GM21737 (cell line): ENCODE measurements at regions not wholly inside any gene's neighbourhood (a gene's known extent, or its start where the extent isn't known, plus 50 kb on each side); places are given as distances from the start of the nearest gene placed in this dataset.
"Not testable (repeated sequence)": the region's sequence is repeated elsewhere in the genome, so short reads cannot be mapped to it uniquely, and the experiment has no call there.

Experiments used
- ATAC-seq: cut with Tn5 transposase; IDR thresholded peaks from one replicate; pipeline ENCODE4 v1.9.1; 2021; ENCODE audit warnings: mild to moderate bottlenecking, moderate library complexity; ENCODE audit not compliant: unreplicated experiment

DNA sequence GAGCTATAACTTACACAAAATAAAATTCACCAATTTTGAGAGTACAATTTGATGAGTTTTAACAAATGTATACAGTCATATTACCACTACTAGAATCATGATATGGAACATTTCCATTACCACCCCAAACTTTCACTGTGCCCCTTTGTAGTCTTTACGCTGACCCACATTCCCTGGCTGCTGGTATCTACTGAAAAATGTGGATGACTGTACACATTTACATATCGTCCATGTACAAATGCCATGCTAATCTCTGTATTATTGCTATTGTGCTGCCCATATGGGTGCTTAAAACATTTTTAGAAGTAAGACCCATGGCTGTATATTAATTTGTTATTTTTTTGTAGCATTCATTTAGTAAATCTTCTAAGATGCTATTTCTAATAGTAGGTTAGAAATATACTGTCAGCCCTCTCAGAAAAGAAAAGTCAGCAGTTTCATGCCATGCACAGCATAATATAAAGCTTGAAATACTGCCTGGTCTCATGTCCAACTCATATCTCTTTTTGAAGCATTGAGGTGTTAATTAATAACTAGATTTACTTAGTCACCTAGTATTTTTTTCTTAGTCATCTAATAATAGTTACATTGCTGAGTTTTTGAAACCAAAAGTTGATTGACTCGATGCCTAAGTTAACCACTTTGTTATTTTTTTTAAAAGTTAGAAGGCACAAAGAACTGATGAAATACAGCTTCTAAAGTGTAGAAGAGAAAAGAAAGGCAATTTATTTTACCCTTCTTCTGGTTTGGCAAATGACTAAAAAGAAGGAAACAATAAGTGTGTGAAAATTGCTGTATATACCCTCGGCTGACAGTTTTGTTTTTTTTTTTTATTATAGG lies 188.3 kb upstream of the MEF2C start:
- peak; percentile 77 for ATAC-seq

DNA sequence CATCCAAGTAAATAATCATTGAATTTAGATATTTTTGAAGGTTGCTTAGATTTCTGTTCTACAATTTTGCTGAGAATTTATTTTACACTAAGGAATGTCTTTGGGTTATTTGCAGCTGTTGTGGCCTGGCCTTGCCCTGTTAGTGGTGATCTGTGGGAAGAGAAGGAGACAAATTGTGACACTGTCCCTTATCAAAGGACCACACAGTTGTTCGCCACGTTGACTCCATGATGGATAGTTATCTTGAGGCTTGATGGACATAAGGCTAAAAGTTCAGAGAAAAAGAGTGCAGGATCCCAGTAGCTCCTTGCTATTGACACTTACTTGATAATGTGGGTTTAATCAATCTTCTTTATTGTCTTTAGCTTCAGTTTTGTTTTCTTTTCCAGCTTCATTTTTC lies 186.6 kb upstream of the MEF2C start:
- no peak for ATAC-seq

DNA sequence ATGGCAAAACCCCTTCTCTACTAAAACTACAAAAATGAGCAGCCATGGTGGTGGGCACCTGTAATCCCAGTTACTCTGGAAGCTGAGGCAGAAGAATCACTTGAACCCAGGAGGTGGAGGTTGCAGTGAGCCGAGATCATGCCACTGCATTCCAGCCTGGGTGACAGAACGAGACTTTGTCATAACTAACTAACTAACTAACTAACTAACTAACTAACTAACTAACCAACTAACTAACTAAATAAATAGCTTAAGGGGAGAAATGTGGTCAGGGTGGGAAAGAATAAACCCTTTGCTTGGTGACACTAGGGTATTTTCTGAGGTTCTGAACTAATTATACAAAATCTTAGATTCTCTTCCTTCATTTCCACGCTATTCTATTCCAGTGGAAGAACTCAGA lies 184.4 kb upstream of the MEF2C start:
- no peak for ATAC-seq

DNA sequence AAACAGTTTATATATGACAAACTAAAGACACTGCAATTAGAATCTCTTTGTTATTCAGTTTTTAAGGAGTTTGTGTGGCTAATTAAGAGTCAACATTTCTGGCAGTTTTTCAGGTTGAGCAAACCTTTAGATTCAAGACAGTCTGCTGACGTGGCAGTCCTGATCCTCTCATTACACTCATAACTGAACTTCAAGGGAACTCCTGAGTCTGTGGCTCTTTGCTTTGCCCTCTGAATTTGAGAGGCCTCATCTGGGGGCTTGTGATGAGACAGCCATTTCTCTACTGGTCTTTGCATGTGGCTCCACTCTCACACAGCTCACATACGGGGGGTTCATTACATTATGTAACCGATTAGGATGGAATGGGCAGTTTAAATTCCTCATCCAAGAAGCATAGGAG lies 182.9 kb upstream of the MEF2C start:
- ATAC-seq = no peak

DNA sequence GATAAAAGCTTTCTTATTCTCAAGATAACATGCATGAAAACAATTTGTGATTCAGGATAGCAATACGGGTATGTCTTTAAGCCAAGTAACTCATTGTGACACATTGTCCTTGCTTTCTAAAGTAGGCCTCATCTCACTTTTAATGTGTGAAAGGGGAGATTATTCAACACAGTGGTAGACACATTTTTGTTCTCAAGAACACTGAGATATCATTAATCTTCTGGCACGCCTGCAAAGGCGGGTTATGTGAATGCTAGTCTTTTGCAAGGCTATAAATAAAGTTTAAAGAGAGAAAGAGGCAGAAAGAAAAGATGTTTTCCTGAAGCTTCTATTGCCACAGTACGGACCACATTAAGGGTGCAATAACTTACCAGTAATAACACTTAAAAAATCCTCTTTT lies 181.8 kb upstream of the MEF2C start:
- ATAC-seq = no peak

DNA sequence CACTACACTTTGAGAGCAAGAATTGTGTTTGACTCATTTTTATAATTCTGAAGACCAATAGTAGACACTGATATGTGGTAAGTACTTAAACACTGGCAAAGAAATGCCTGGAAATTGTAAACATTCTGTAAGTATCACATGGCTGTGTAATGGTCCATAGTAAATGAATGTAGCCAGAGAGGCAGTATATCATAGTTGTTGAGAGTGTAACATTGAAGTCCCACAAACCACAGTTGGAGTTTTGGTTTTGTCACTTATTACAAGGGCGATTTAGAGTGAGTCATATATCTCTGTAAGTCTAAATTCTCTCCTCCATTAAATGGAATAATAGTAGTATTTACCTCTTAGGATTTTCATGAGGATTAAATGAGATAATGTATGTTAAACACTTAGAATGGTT lies 181.1 kb upstream of the MEF2C start:
- ATAC-seq = no peak

DNA sequence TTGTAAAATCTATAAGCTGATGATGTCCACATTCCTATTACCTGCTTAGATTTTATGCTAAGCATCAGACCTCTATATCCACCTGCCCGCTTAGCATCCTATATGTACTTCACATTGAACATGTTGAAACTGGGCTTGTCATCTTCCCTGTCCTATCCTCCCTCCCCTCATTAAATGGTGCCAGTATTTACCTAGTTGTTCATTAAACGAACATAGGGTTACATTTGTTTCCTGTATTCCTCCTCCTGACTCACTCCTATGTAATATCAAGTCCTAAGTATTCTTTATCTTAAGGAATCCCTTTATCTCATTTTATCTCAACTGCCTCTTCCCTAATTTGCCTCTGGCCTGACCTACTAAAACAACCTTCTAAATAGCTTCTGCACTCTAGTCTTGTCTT lies 177.8 kb upstream of the MEF2C start:
- no peak for ATAC-seq

DNA sequence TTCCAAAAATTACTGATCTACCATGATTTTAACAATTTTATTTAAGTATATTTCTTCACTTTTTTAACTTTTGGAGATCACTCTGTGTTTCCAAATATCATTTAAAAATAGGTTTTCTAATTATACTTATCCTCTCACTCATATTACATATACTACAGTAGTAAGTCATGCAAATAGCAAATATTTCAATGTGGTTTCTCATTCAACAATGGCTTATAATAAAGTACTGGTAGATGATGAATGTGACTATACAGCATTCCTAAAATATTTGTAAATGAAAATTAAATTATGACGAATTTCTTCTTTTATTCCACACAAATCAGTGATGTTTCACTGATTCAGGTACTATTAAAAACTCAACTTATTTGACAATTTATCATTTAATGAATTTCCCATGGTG lies 176.3 kb upstream of the MEF2C start:
- no peak for ATAC-seq

DNA sequence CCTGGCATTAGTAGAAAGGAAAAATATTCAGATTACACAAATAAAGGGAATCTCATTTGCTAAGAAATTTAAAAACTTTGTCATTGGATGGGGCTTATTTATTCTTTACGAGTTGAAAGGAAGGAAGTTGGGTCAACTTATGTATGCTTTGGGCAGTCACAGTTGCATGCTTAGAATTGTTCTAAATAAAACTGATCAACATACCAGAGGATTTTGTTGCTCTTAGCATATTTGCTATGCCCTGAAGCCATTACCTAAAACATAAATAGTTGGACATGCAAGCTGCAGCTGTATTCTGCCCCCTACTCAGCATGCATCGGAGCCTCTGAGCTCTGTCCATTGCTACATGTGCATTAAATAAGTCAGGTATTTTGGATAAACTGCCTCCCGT lies 172.7 kb upstream of the MEF2C start:
- no peak for ATAC-seq

DNA sequence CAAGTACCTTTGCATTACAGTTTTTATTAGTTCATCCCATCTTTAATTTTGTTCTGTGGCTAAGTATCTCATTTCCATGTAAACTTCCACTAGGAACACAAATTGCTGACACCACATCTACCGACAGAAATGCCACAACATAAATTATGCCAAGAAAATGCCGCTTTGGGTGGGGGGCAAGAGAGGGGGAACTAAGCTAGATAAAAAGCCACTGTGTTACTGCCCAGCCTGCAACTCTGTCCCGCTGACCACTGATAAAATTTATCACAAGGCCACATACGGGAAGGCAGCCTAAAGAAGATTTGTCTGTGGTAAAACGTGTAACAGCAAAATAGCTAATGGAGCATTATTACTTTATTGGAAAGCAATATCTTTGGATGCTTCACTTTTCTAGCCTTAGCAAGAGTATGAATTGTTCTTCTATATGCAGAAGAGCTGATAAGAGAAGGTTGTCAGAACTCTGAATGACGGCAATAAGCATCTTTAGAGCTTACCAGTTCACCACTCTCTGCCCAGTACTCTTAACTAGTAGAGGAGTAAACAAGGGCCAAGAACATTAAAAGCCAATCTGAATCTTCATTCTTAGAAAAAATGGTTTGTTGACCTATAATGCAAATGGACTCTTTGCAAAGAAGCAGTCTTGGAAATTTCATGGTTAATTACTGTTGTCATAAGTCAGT lies 172.2 kb upstream of the MEF2C start:
- no peak for ATAC-seq

DNA sequence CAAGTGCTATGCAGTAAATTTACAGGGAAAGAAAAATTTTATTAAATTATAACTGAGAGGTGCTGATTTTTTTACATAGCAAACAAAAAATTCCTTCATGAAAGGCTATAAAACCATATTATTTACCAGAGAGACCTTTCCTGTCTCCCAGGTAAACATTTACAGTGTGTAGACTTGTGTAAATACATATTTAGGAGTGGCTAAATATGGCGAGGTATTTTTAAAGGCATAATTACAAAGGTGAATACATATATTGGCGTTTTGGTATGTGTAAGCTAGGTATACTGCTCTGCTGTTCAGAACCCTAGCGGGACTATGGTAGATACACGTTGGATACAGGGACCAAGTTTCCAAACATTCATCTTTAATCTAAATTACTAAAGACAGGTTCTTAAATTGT lies 170.6 kb upstream of the MEF2C start:
- ATAC-seq = no peak

DNA sequence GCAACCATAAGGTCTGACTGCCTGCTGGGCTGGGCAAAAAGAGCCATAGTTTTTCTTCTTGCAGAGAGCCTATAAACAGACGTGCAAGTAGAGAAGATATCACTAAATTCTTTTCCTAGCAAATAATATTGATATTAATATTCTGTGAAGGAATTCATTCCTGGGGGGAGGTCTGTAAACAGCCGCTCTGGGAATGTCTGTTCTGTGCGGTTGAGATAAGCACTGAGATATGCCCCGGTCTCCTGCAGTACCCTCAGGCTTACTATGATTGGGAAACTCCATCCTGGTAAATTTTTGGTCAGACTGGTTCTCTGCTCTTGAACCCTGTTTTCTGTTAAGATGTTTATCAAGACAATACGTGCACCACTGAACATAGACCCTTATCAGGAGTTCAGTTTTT lies 167.1 kb upstream of the MEF2C start:
- not testable (repeated sequence) for ATAC-seq

DNA sequence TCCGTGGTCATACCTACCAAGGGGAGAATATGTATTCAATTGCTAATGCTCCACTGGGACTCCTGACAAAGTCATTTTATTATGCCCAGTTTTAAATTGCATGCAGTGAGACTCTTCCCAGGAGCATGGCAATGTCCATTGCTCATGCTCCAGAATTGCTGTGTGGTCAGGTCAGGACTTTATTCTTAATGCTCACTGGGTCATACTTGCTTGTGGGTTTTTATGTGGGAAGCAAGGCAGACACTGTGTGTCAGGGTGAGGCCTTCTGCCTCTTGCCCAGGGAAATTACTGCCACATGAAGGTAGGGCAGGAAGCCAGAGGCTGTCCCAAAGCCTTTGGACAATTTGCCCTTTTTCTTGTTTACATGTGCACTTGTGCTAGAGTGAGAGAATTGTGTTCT lies 164.6 kb upstream of the MEF2C start:
- no peak for ATAC-seq

DNA sequence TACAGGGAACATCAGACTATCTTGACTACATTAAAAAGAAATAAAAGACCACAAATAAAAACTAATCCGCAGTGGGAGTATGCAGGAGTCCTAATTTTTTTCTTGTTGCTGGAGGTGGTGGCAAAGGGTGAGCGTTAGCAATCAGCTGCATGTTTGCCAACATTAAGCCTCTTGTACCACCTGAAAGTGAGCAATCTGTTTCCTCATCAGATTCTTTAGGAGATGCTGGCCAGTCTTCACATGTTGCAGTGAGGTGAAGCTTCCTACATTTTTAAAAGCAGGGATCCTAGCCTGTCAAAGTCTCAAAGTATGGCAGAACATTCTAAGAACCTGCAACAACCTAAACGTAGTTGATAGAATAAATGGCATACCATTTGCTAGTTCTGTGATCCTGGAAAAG lies 162.2 kb upstream of the MEF2C start:
- ATAC-seq = no peak

DNA sequence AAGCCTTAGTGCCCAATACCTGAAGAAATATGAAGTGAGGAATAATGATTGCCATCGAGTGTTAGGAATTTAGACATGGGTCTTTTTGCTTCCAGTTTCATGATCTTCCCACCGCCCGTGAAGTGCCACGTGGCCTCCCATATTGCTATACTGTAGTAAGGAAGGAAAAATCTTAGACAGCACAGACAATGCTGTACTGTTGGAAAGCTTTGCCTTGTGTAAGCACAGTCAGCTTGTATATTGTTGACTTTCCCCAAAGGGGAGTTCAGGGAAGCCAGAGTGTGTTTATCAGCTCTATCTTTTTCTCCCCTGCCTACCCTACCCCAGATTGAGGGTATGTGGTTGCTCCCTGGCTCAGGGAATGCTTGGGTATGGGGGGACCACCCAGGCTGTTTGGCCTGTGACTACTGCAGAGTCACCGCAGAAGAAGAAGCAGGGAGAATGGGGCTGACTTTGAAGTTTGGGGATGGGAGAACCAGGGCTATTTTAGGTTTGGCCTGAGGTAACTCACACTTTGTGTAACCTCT lies 161.8 kb upstream of the MEF2C start:
- ATAC-seq = no peak

DNA sequence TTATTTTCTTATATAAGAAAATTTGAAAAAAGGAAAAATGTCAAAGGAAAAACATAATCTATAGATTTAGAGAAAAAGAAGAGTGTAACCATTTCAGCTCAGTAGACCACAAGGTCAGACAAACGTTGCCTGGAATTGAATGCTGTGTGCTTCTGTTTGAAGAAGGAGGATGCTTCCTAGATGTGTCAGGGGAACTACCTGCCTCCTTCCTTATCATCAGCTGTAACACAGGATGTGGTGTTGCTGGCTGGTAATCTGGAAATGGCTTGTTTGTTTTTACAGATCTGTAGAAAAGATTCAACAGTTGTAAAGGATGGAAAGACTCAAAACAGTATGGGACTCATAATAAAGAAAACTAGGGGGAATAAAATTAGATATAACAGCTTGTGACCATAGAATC lies 160.7 kb upstream of the MEF2C start:
- ATAC-seq = peak; percentile 94

DNA sequence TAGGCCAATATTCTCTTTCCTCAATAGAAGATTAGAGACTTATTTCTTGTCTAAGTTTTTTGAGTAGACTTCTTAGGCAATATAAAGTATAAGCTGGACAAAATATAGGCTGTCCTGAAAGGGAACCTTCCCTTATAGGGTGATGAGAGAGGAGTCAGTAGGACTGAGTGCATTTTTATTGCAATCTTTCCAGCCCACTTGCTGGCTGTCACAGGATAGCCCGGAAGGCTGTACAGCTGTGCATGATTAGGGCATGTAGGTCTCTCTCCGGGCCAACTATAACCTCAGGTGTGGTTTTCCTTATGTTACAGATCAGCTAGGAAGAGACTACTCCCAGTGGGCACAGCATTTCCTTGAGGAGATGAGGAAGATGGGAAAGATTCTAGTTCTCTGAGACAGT lies 159.8 kb upstream of the MEF2C start:
- no peak for ATAC-seq

DNA sequence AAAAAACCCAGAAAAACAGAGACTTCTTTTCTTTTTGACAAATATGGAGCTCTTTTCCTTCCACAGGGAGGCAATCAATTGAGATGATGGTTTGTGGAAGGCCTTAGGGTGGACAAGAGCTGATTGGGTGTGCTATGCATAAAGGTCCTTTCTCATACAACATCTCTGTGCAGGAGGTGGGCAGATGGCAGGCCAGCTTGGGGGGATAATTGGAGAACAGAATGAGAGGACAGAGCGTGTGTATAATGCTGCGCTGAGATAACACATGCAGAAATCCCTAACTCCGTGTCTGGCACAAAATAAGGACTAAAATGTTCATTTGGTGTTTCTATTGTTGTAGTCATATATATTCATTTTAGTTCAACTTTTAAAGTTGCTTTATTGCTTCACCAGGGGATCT lies 159.0 kb upstream of the MEF2C start:
- ATAC-seq = no peak

DNA sequence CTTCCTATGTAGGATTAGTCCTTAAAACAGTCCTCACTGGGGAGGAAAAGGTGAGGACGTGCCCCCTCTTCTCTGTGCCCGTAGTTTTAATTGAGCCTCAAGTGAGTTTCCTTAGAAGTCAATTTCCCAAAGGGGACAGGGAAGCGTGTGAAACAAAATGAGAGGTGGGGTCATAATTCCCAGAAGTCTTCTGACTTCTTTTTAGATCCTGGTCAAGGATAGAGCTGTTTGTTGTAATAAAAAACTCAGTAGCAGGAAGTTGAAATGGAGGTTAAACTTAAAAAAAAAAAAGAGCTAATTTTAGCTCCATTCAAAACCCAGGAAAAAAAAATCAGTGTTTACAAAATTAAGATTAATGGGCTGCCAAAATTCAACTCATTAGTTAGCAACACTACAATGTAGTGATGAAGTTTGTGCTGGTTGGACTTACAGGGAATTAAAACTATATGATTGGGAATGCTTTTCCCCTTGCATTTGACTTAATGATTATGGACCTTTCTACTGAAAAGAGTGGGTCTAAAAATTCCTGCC lies 158.3 kb upstream of the MEF2C start:
- ATAC-seq = no peak

DNA sequence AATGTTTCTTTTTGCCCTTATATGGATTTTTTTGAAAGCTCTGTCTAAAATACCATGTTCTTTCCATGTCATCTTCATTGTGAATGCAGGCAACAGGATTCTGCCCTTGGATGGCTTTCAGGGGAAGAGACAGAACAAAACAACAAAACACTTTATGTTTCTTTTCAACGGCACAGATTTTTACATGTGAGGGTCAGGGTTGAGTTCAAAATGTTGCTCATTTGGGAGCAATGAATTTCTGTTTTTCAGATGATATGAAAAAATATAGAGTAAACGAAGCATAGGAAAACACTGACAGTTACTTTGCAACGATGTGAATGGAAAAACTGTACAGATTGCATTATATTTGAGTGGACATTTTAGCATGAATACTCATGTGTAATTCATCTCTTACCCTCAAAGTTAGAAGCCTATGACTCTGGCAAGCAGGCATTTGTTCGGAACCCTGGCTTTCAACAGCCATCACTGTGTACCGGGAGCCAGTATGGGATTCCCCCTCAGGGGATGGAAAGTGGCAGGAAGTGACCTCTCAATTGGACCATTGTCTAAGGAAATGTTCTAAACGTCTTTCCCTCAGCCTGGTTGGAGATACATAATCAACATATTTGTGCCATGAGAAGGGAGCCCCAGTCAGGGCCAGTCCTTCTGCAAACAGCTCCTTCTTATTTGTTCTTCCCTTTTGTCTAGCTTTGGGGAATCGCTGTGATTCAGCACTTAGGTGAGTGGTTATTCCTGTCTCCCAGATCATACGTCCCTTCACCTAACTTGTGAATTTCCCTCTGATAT lies 153.9 kb upstream of the MEF2C start:
- no peak for ATAC-seq

DNA sequence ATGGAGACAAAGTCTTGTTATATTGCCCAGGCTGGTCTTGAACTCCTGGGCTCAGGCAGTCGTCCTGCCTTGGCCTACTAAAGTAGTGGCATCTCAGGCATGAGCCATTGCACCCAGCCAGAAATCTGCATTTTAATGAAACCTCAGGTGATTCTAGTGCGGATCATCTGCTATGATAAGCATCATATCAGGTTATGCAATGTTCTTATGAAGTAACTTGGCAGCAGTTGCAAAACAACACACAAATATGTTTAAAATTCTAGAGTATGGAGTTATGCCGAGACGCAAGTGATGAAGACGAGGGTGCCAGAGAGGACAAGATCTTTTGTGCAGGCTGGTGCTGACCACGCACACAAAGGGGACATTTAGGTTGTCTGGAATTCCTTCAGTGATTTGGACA lies 153.2 kb upstream of the MEF2C start:
- no peak for ATAC-seq
